Loucy (cell line): ENCODE measurements at regions not wholly inside any gene's neighbourhood (a gene's known extent, or its start where the extent isn't known, plus 50 kb on each side); places are given as distances from the start of the nearest gene placed in this dataset.

ENCODE experiments used
- CTCF ChIP-seq: fragments of 200-600 bp; sonication (generic); conservative IDR thresholded peaks from 2 replicates; pipeline ENCODE4 v1.5.1; 2014; ENCODE audit warnings: mild to moderate bottlenecking, antibody characterized with exemption, low read length
- EZH2phosphoT487 ChIP-seq: fragments of 200-600 bp; IDR thresholded peaks from 2 replicates; pipeline ENCODE4 v1.6.1; 2018; ENCODE audit warnings: antibody characterized with exemption, mild to moderate bottlenecking, moderate library complexity, borderline replicate concordance

- TF ChIP-seq CTCF, result no peak
- no peak for TF ChIP-seq EZH2phosphoT487
Observed at GRCh38 chr15:35874260-35874905, 328.4 kb upstream of the DPH6 start.
